ENCODE measurements at regions not wholly inside any gene's neighbourhood (a gene's known extent, or its start where the extent isn't known, plus 50 kb on each side); places are given as distances from the start of the nearest gene placed in this dataset.

- DNase-seq (ENCODE audit: low spot score) = no peak
Measured at GRCh38 chr5:155211764-155212163, 198.2 kb downstream of the KIF4B start.

GRCh38 chr5:155222393-155222792 lies 208.8 kb downstream of the KIF4B start:
- no peak for DNase-seq (ENCODE audit: low spot score)

- DNase-seq (ENCODE audit: low spot score) = no peak
Measured at GRCh38 chr5:155229135-155229534, 215.6 kb downstream of the KIF4B start.

- DNase-seq (ENCODE audit: low spot score) = no peak
Measured at GRCh38 chr5:155239803-155240202, 226.2 kb downstream of the KIF4B start.

GRCh38 chr5:155250596-155250995 lies 237.0 kb downstream of the KIF4B start:
- DNase-seq (ENCODE audit: low spot score) = no peak

GRCh38 chr5:155252025-155252424 lies 238.5 kb downstream of the KIF4B start:
- DNase-seq (ENCODE audit: low spot score) = no peak

- no peak for DNase-seq (ENCODE audit: low spot score)
Measured at GRCh38 chr5:155252717-155253116, 239.2 kb downstream of the KIF4B start.

- DNase-seq (ENCODE audit: low spot score) = no peak
Measured at GRCh38 chr5:155254399-155254798, 240.8 kb downstream of the KIF4B start.

GRCh38 chr5:155258161-155258560 lies 244.6 kb downstream of the KIF4B start:
- no peak for DNase-seq (ENCODE audit: low spot score)

GRCh38 chr5:155259648-155260047 lies 246.1 kb downstream of the KIF4B start:
- no peak for DNase-seq (ENCODE audit: low spot score)

GRCh38 chr5:155260798-155261197 lies 247.2 kb downstream of the KIF4B start:
- DNase-seq (ENCODE audit: low spot score) = peak; percentile 52

GRCh38 chr5:155263381-155263780 lies 249.8 kb downstream of the KIF4B start:
- DNase-seq (ENCODE audit: low spot score) = no peak

- DNase-seq (ENCODE audit: low spot score) = no peak
Measured at GRCh38 chr5:155264809-155265208, 251.3 kb downstream of the KIF4B start.

- no peak for DNase-seq (ENCODE audit: low spot score)
Measured at GRCh38 chr5:155268770-155269425, 255.3 kb downstream of the KIF4B start.

- DNase-seq (ENCODE audit: low spot score) = no peak
Measured at GRCh38 chr5:155270725-155271124, 257.2 kb downstream of the KIF4B start.

- DNase-seq (ENCODE audit: low spot score) = no peak
Measured at GRCh38 chr5:155274484-155274883, 260.9 kb downstream of the KIF4B start.

GRCh38 chr5:155275222-155275621 lies 261.7 kb downstream of the KIF4B start:
- DNase-seq (ENCODE audit: low spot score) = no peak

GRCh38 chr5:155276231-155276630 lies 262.7 kb downstream of the KIF4B start:
- DNase-seq (ENCODE audit: low spot score) = no peak

GRCh38 chr5:155278532-155278931 lies 265.0 kb downstream of the KIF4B start:
- no peak for DNase-seq (ENCODE audit: low spot score)

- no peak for DNase-seq (ENCODE audit: low spot score)
Measured at GRCh38 chr5:155282503-155283107, 269.1 kb downstream of the KIF4B start.

GRCh38 chr5:155285706-155286105 lies 272.2 kb downstream of the KIF4B start:
- DNase-seq (ENCODE audit: low spot score) = no peak

GRCh38 chr5:155290937-155291336 lies 277.4 kb downstream of the KIF4B start:
- no peak for DNase-seq (ENCODE audit: low spot score)

GRCh38 chr5:155293605-155294178 lies 280.1 kb downstream of the KIF4B start:
- DNase-seq (ENCODE audit: low spot score) = no peak

- no peak for DNase-seq (ENCODE audit: low spot score)
Measured at GRCh38 chr5:155295111-155295510, 281.6 kb downstream of the KIF4B start.

Measured in iPS-NIHi11 (cell line).